Left cardiac atrium (tissue), 4 donors: ENCODE measurements at regions not wholly inside any gene's neighbourhood (a gene's known extent, or its start where the extent isn't known, plus 50 kb on each side); places are given as distances from the start of the nearest gene placed in this dataset.
"Not testable (repeated sequence)": the region's sequence is repeated elsewhere in the genome, so short reads cannot be mapped to it uniquely, and the experiment has no call there.

Source experiments
- ATAC-seq, 2 donors: fragments of 200-7000 bp; cut with Tn5 transposase; one replicate each; pipeline ENCODE4 v1.9.1; 2020; ENCODE audit warnings: mild to moderate bottlenecking in 2 of 2, moderate library complexity in 2 of 2
- DNase-seq: peaks from one replicate; pipeline ENCODE4 v3.0.0-alpha.2; 2020
- intact Hi-C, 2 donors: fragments of 100-400 bp; cut with DNase I; formaldehyde crosslinking; loops; one replicate each; pipeline versions ENCODE4 v1.14.1 to v1.15.1; 2022 to 2023
- donor health status: DM: no; HTN: yes; CAD: no.
- donor health status: DM: no; HTN: yes; CAD: no; lungs with severe emphysema.
- donor health status: DM: yes; HTN: yes; CAD: no.
- donor health status: Dilated cardiomyopathy.

- no peak for ATAC-seq
Measured at GRCh38 chr7:37541810-37542443, 93.3 kb upstream of the ELMO1 start.

DNA sequence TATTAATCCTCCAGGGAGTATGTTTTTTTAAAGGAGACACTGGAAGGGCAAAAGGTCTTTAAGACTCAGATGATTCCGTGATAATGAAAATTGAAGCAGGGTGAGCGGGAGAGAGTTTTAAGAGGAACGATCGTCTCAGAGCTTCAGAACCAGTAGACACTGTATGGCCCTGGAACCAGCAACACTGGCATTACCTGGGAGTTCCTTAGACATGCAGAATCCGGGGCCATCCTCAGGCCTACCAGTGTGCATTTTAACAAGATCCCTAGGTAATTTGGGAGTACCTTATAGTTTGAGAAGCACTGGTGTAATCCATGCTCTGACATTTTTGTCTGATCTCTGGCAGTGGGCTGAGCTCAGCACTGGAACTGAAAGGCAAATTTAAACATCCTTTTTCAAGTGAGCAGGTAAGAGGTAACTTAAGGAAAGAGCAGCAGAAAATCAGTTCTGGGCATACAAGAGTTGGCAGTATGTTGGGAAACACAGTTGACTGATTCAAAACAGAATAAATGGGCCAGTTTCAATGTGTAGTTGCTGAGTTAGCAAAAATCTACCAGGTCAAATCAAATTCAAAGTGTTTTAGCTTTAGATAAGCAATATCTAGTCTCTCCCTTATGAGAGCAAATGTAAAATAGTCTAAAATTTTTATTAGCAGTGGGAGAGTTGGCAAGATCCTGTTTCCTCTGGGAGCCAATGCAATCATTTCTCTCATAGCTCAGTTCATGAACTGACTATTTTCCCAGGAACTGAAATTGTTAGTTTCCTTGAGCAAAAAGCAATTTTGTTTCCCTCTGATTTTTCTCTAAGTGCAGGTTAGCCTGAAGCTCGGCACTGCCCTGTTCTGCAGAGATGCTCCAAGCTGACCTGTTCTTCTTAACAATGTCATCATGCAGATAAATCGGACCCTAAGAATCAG is 97.2 kb upstream of the ELMO1 start:
- DNase-seq = no peak
- no peak for ATAC-seq
- intact Hi-C loops = no loop called here

More at GRCh38 chr7:37541810-37542443, 93.3 kb upstream of the ELMO1 start:
- DNase-seq = no peak
- intact Hi-C loops = no loop called here

GRCh38 chr7:37546677-37547076 is 98.0 kb upstream of the ELMO1 start:
- ATAC-seq (peak in 1 of 2 donors; percentile 70), DNase-seq (no peak)
- intact Hi-C loops = no loop called here

- ATAC-seq (no peak), DNase-seq (no peak)
- intact Hi-C loops = no loop called here
Measured at GRCh38 chr7:37549076-37549931, 100.6 kb upstream of the ELMO1 start.

- DNase-seq (no peak), ATAC-seq (no peak)
- intact Hi-C loops = no loop called here
Measured at GRCh38 chr7:37550426-37550825, 101.8 kb upstream of the ELMO1 start.

DNA sequence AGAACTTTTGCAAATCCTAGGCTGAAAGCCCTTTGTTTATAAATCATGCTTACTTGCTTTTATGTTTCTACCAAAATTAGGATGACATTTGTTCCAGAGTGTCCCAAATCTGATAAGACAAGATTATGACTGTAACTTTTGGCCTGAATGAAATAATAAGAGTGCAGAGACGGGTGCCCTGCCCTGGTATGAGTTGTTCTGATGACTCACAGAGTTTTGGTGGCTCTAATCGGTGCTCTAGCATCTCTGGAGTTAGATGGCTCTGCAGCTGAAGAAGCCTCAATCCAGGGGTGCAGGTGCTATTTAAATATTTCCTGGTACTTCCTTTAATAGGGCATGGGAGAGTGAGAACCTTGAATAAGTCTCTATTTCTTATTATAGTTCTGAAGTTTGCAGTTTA is 102.2 kb upstream of the ELMO1 start:
- intact Hi-C loops = no loop called here
- DNase-seq (no peak), ATAC-seq (no peak)

GRCh38 chr7:37552030-37552429 is 103.4 kb upstream of the ELMO1 start:
- intact Hi-C loops = no loop called here

GRCh38 chr7:37552439-37552838 is 103.8 kb upstream of the ELMO1 start:
- intact Hi-C loops, DNase-seq, ATAC-seq: not testable (repeated sequence)

More at GRCh38 chr7:37552030-37552429, 103.4 kb upstream of the ELMO1 start:
- DNase-seq (no peak), ATAC-seq (no peak)

GRCh38 chr7:37555528-37555927 is 106.9 kb upstream of the ELMO1 start:
- intact Hi-C loops = no loop called here
- DNase-seq (no peak), ATAC-seq (no peak)

GRCh38 chr7:37557571-37558209 is 109.0 kb upstream of the ELMO1 start:
- DNase-seq (no peak), ATAC-seq (no peak)
- intact Hi-C loops = no loop called here

DNA sequence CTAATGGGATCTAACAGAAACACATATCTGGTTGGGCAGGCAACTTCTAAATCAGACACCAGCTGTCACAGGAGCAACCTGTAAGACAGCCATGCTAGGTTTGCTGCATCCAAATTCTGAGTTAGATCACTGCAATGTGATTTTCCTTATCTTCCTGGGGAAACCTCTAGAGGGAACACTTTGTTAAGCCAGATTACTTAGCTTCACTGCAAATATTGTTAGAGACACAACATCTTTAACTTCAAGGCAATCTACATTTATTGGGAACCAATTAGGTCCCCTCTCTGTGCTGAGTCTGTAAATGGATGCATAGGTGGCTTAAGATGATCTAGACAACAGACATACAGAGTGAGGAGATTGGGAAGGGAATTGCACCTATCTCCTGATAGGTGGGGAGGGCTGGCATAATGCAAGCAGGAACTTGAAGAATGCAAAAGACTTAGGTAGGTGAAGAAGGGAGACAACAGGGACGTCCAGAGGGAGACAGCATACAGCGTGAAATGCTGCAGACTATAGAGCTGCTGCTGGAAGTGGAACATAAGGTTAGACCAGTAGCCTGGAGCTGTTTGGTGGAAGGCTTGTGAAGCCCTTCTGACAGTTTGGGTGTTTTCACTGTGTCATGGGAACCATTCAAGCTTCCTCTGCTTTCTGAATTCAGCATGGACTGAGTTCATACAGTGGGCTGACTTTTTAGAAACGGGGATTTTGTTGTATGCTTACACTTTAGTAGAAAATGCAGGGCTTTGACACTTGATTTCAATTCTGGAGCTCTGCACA is 109.8 kb upstream of the ELMO1 start:
- intact Hi-C loops = no loop called here
- DNase-seq = no peak
- ATAC-seq = no peak

DNA sequence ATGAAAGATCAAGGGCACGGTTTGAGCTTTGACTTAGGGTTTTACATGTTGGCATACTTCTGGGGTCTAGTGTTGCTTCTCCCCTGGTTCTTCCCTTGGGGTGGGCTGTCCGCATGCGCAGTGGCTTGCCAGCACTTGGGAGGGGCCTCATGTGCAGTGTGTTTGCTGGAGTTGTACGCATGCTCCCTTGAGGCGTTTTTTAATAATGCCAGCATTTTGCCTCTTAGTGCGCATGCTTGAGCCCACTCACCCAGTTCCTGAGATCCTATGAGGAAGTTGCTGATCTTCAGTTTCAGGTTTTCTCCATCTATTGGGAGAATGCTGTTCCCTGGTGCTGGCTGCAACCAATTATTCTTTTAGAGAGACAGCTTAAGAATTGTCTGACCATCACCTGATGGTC is 113.4 kb upstream of the GPR141 start:
- no peak for DNase-seq
- intact Hi-C loops = no loop called here
- ATAC-seq = no peak

DNA sequence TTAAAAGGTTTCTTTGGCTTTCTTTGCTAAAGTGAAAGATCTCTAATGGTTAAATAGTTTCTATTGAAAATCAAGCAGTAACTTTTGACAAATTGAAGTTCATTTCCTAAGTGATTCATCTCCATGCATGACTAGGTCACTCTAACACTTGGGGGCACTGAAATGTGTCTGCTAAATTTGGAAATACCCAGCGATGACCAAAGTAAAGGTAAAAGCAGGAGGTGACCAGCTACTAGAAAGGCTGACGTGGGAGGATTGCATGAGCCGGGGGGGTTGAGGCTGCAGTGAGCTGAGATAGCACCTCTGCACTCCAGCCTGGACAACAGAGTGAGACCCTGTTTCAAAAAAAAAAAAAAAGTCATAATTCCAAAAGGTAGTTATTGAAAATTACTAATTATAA is 111.8 kb upstream of the GPR141 start:
- DNase-seq = no peak
- no peak for ATAC-seq
- intact Hi-C loops = no loop called here

- intact Hi-C loops = no loop called here
- no peak for DNase-seq
- ATAC-seq = no peak
Measured at GRCh38 chr7:37577412-37577811, 106.2 kb upstream of the GPR141 start.

DNA sequence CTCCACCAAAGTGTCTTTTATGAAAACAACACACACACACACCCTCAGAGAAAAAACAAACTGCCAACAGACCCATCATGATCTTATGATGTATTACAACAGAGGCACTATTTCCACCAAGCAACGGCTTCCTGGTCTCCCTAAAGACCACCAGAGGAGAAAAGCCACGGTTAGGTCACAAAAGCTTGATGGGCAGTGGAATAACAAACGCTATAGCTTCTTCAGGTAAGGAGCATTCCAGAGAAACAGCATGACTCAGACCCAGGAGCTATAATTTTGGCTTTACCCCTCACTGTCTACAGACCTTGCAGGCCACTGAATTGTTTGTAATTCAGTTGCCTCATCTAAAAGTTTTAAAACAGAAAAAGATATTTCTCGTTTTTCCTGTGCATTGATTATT is 105.7 kb upstream of the GPR141 start:
- intact Hi-C loops = no loop called here
- ATAC-seq (no peak), DNase-seq (no peak)

- no peak for ATAC-seq
- intact Hi-C loops = no loop called here
- no peak for DNase-seq
Measured at GRCh38 chr7:37578350-37578749, 105.2 kb upstream of the GPR141 start.

GRCh38 chr7:37580376-37580775 is 103.2 kb upstream of the GPR141 start:
- ATAC-seq (no peak), DNase-seq (no peak)
- intact Hi-C loops = no loop called here

DNA sequence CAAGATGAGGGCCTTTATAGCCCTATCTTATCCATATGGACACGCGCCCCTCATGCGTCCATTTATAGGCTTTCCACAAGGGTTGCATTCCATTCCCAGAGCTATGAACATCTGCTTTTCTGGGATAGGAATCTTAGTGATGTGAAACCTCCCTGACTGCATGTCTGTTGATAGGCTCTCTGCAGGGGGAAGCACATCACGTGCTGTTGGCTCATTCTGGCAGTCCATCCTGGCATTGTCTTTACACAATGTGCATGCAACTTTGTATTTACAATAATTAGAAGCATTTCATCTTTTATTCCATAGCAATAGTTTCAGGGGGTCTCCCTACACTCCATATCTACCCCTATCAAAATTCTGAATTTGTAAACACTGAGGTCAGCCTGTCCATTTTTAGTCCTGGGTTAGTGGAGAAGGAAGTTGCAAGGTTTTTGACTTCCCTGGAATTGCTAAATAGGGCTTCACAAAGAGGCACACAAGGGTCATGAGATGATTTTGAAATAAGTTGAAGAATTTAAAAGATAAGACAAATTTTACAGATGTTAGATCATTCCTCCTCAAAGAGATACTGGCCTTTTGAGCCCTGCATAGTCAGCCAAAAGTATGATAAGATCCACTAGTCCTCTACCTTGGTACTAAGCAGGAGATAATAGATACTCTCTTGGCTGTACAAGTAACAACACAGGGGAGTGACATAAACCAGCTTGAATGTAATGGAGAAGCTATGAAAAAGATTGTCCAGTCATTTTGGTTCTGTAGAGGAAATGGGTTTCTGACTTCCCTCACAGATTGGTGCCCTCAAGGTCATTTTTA is 98.7 kb upstream of the GPR141 start:
- DNase-seq = not testable (repeated sequence)

More for the DNA sequence above, 98.7 kb upstream of the GPR141 start:
- ATAC-seq = peak in 1 of 2 donors; percentile 69
- intact Hi-C loops = not testable (repeated sequence)
